HCT116 (cell line): ENCODE measurements at regions not wholly inside any gene's neighbourhood (a gene's known extent, or its start where the extent isn't known, plus 50 kb on each side); places are given as distances from the start of the nearest gene placed in this dataset.

Source experiments
- ATAC-seq: fragments of 200-7000 bp; cut with Tn5 transposase; 2 replicates; pipeline ENCODE4 v1.9.1; 2020; ENCODE audit warnings: mild to moderate bottlenecking, moderate library complexity
- BruUV-seq: library from RNA; stranded (reverse); fragments of 400-500 nt; replicated peaks from 2 replicates; lab custom pipeline; 2021; lab: Mats Ljungman, UMichigan
- CTCF ChIA-PET: fragments of 300-600 bp; sonication (Branson Sonifier 250); formaldehyde crosslinking; loops from one replicate; lab custom pipeline; 2021; ENCODE audit warnings: antibody characterized with exemption; lab: Charles Lee
- POLR2A ChIA-PET: fragments of 300-600, 350-600 bp; sonication (Branson Sonifier 250); formaldehyde crosslinking; loops from one replicate; lab custom pipeline; 2021; ENCODE audit warnings: antibody characterized with exemption; lab: Charles Lee
- RAD21 ChIA-PET, 2 experiments: fragments of 300-600 bp; sonication (Branson Sonifier 250); formaldehyde crosslinking; loops; one replicate each; lab custom pipeline; 2023; ENCODE audit warnings: low total read pairs in 2 of 2; ENCODE audit not compliant: uncharacterized antibody in 2 of 2, unreplicated experiment in 2 of 2, low non-redundant PET in 1 of 2; lab: Charles Lee
- DNase-seq: peaks from one replicate; pipeline ENCODE4 v3.0.0-alpha.2; 2010; ENCODE audit warnings: low read depth, low spot score
- H2AFZ ChIP-seq: fragments of 200-600 bp; shearing (Covaris generic), sonication (generic); 2 replicates; pipeline ENCODE4 v1.6.1; 2017; ENCODE audit warnings: low read depth, mixed run types, mixed read lengths, antibody characterized with exemption, low read length; ENCODE audit not compliant: poor library complexity, severe bottlenecking
- H3K27ac ChIP-seq: 2 replicates; pipeline ENCODE4 v1.5.1; 2012; ENCODE audit warnings: low read depth, low read length
- H3K27me3 ChIP-seq: fragments of 200-600 bp; sonication (generic); 2 replicates; pipeline ENCODE4 v1.6.1; 2016; ENCODE audit warnings: mixed run types, low read length, mixed read lengths; ENCODE audit not compliant: insufficient read depth
- H3K36me3 ChIP-seq, 2 experiments: fragments of 200-500 bp in 1 of 2; fragments of 200-600 bp in 1 of 2; sonication (Bioruptor generic) in 1 of 2; sonication (generic) in 1 of 2; 2 replicates each; pipeline versions ENCODE4 v1.5.1 to v1.6.1; 2014 to 2016; ENCODE audit warnings: low read length in 2 of 2, inconsistent platforms in 1 of 2, mixed read lengths in 1 of 2, mixed run types in 1 of 2; ENCODE audit not compliant: insufficient read depth in 2 of 2, control insufficient read depth in 1 of 2
- H3K4me1 ChIP-seq, 2 experiments: fragments of 200-600 bp in 1 of 2; sonication (generic) in 1 of 2; 2 replicates each; pipeline versions ENCODE4 v1.5.1 to v1.6.1; 2012 to 2017; ENCODE audit warnings: low read length in 2 of 2, inconsistent platforms in 1 of 2, mild to moderate bottlenecking in 1 of 2, mixed read lengths in 1 of 2, mixed run types in 1 of 2, moderate library complexity in 1 of 2; ENCODE audit not compliant: insufficient read depth in 2 of 2, control insufficient read depth in 1 of 2
- H3K4me2 ChIP-seq: fragments of 200-600 bp; sonication (generic); 2 replicates; pipeline ENCODE4 v1.6.1; 2017; ENCODE audit warnings: mixed run types, low read length, mixed read lengths
- H3K4me3 ChIP-seq, 2 experiments: fragments of 200-600 bp in 1 of 2; sonication (generic) in 1 of 2; replicated peaks in 1 of 2; 2 replicates each; pipeline ENCODE4 v1.5.1; 2011 to 2016; ENCODE audit warnings: low read length in 2 of 2, control low read depth in 1 of 2, low read depth in 1 of 2, mild to moderate bottlenecking in 1 of 2, mixed read lengths in 1 of 2, mixed run types in 1 of 2
- H3K79me2 ChIP-seq: fragments of 200-600 bp; sonication (generic); 2 replicates; pipeline ENCODE4 v1.6.1; 2017; ENCODE audit warnings: mild to moderate bottlenecking, mixed run types, low read length, moderate library complexity, mixed read lengths; ENCODE audit not compliant: insufficient read depth
- H3K9ac ChIP-seq: fragments of 200-600 bp; sonication (generic); 2 replicates; pipeline ENCODE4 v1.6.1; 2016; ENCODE audit warnings: low read length, mixed read lengths
- H3K9me2 ChIP-seq: fragments of 200-600 bp; sonication (generic), shearing (Covaris generic); 2 replicates; pipeline ENCODE4 v1.6.1; 2017; ENCODE audit warnings: mixed run types, mild to moderate bottlenecking, moderate library complexity; ENCODE audit not compliant: insufficient read depth
- H3K9me3 ChIP-seq, 2 experiments: fragments of 200-500 bp in 1 of 2; fragments of 200-600 bp in 1 of 2; sonication (Bioruptor generic) in 1 of 2; sonication (generic) in 1 of 2; 2 replicates each; pipeline ENCODE4 v1.6.1; 2014 to 2017; ENCODE audit warnings: low read length in 2 of 2, mixed read lengths in 2 of 2, inconsistent platforms in 1 of 2, low read depth in 1 of 2, mild to moderate bottlenecking in 1 of 2, mixed run types in 1 of 2, moderate library complexity in 1 of 2; ENCODE audit not compliant: control insufficient read depth in 1 of 2, insufficient read depth in 1 of 2
- H4K20me1 ChIP-seq: fragments of 200-600 bp; sonication (generic), shearing (Covaris generic); 2 replicates; pipeline ENCODE4 v1.6.1; 2017; ENCODE audit warnings: mixed run types, mild to moderate bottlenecking, moderate library complexity; ENCODE audit not compliant: insufficient read depth
- ATF3 ChIP-seq: IDR thresholded peaks from 2 replicates; pipeline ENCODE4 v1.6.1; 2012
- CBX3 ChIP-seq: IDR thresholded peaks from 2 replicates; pipeline ENCODE4 v1.6.1; 2012; ENCODE audit warnings: low read depth
- CEBPB ChIP-seq: IDR thresholded peaks from 2 replicates; pipeline ENCODE4 v1.6.1; 2012; ENCODE audit warnings: low read depth
- EGR1 ChIP-seq: IDR thresholded peaks from 2 replicates; pipeline ENCODE4 v1.6.1; 2012; ENCODE audit warnings: low read depth
- EZH2 ChIP-seq: fragments of 200-600 bp; sonication (generic); IDR thresholded peaks from 2 replicates; pipeline ENCODE4 v1.6.1; 2017; ENCODE audit warnings: antibody characterized with exemption, mixed run types
- EZH2phosphoT487 ChIP-seq: fragments of 200-600 bp; IDR thresholded peaks from 2 replicates; pipeline ENCODE4 v1.6.1; 2018; ENCODE audit warnings: antibody characterized with exemption, borderline replicate concordance
- FOSL1 ChIP-seq: IDR thresholded peaks from 2 replicates; pipeline ENCODE4 v1.6.1; 2012; ENCODE audit warnings: low read depth
- JUND ChIP-seq: IDR thresholded peaks from 2 replicates; pipeline ENCODE4 v1.6.1; 2012
- MAX ChIP-seq: IDR thresholded peaks from 2 replicates; pipeline ENCODE4 v1.6.1; 2012
- POLR2A ChIP-seq: IDR thresholded peaks from 2 replicates; pipeline ENCODE4 v1.7.0; 2011; ENCODE audit warnings: borderline replicate concordance; ENCODE audit not compliant: insufficient read depth, insufficient read length; ENCODE audit errors: extremely low read depth
- POLR2AphosphoS5 ChIP-seq: IDR thresholded peaks from 2 replicates; pipeline ENCODE4 v1.6.1; 2011; ENCODE audit warnings: mild to moderate bottlenecking, low read depth, low read length, moderate library complexity
- RAD21 ChIP-seq: IDR thresholded peaks from 2 replicates; pipeline ENCODE4 v1.6.1; 2012; ENCODE audit warnings: low read depth, mild to moderate bottlenecking
- SIN3A ChIP-seq: IDR thresholded peaks from 2 replicates; pipeline ENCODE4 v1.6.1; 2012; ENCODE audit warnings: low read depth
- SRF ChIP-seq: IDR thresholded peaks from 2 replicates; pipeline ENCODE4 v1.6.1; 2012; ENCODE audit warnings: low read depth
- ZBTB33 ChIP-seq: IDR thresholded peaks from 2 replicates; pipeline ENCODE4 v1.6.1; 2011; ENCODE audit warnings: mild to moderate bottlenecking, low read length, moderate library complexity; ENCODE audit not compliant: insufficient replicate concordance; ENCODE audit errors: extremely low read depth
- ZFX ChIP-seq: fragments of 450-650 bp; IDR thresholded peaks from 2 replicates; pipeline ENCODE4 v1.6.1; 2017
- ZNF274 ChIP-seq: fragments of 200-500 bp; sonication (Bioruptor generic); IDR thresholded peaks from 2 replicates; pipeline ENCODE4 v1.6.1; 2014; ENCODE audit warnings: mild to moderate bottlenecking, low read depth, low read length, inconsistent platforms
- intact Hi-C: fragments of 100-400 bp; cut with micrococcal nuclease; formaldehyde crosslinking; loops from 2 replicates; pipeline ENCODE4 v1.10.0; 2022

- TF ChIP-seq ZBTB33 (no peak), ZNF274 (no peak), POLR2A (no peak), SIN3A (no peak), CEBPB (no peak)
Measured at GRCh38 chr9:23596913-23597634, 229.0 kb downstream of the ELAVL2 start (continued).

DNA sequence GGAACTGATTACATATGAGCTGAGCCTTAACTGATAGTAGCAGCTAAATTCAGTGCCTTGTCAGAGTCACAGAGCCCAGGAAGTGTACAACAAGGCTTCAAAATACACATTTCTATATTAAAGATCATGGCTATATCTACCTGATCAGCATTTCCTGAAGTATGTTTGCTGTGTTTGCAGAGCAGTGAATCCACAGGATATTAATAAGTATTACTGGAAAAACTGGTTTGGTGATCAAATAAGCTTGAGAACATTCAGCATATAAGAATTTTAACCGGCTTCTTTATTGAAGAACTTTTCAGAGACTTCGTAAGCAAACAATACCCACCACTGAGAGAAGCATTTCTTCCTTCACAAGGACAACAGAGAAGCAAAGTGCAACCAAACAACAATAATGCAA is 227.0 kb downstream of the ELAVL2 start:
- no peak for TF ChIP-seq EZH2phosphoT487
- TF ChIP-seq POLR2AphosphoS5: no peak
- TF ChIP-seq ZNF274: no peak
- no peak for TF ChIP-seq CBX3
- TF ChIP-seq SIN3A: no peak
- TF ChIP-seq RAD21: no peak
- no peak for TF ChIP-seq POLR2A
- no peak for TF ChIP-seq FOSL1
- no peak for TF ChIP-seq CEBPB
- TF ChIP-seq ZFX: no peak
- TF ChIP-seq JUND: no peak
- TF ChIP-seq EZH2: no peak
- no peak for TF ChIP-seq SRF
- TF ChIP-seq MAX: no peak
- TF ChIP-seq EGR1: no peak
- no peak for TF ChIP-seq ATF3
- H3K4me2 ChIP-seq: no peak overlapping the region
- CTCF ChIA-PET: no interaction called here
- no peak overlapping the region for H3K4me3 ChIP-seq
- no peaks in the 10 kb centered on the region for H3K27me3 ChIP-seq
- ATAC-seq (no peak), DNase-seq (no peak)
- RAD21 ChIA-PET: no interaction called here
- H3K36me3 ChIP-seq: no peaks in the 10 kb centered on the region
- no peaks in the 10 kb centered on the region for H3K79me2 ChIP-seq
- BruUV-seq: no TSS peak
- POLR2A ChIA-PET: no interaction called here
- H3K27ac ChIP-seq: no peak overlapping the region
- peaks cover 0 to 23% of the 10 kb centered on the region in 2 experiments; a peak in 2 of 4 replicates for H3K9me3 ChIP-seq
- intact Hi-C loops: no loop called here
- H3K4me1 ChIP-seq: no peaks in the 10 kb centered on the region
- no peak overlapping the region for H3K9ac ChIP-seq
- H4K20me1 ChIP-seq: no peaks in the 10 kb centered on the region
- H2AFZ ChIP-seq: no peak overlapping the region
- H3K9me2 ChIP-seq: no peaks in the 10 kb centered on the region
